ENCODE measurements at regions not wholly inside any gene's neighbourhood (a gene's known extent, or its start where the extent isn't known, plus 50 kb on each side); places are given as distances from the start of the nearest gene placed in this dataset.

GRCh38 chr20:23138682-23139081, 52.6 kb upstream of the CD93 start:
- H3K4me3 ChIP-seq (replicated peaks in 1 of 2; ENCODE audit: low read depth in 2 of 2, low read length in 2 of 2): no peak overlapping the region
- no peak for TF ChIP-seq CTCF (IDR thresholded peaks at IDR 0.05; ENCODE audit: low read depth, low read length)
- no peak for DNase-seq (ENCODE audit: low read depth in 2 of 2)

- no peak overlapping the region for H3K4me3 ChIP-seq (replicated peaks in 1 of 2; ENCODE audit: low read depth in 2 of 2, low read length in 2 of 2)
- no peak for TF ChIP-seq CTCF (IDR thresholded peaks at IDR 0.05; ENCODE audit: low read depth, low read length)
- DNase-seq (ENCODE audit: low read depth in 2 of 2): no peak
These were observed 52.1 kb upstream of the CD93 start for GRCh38 chr20:23138226-23138625.

GRCh38 chr20:23136893-23137745, 51.0 kb upstream of the CD93 start:
- no peak for DNase-seq (ENCODE audit: low read depth in 2 of 2)
- TF ChIP-seq CTCF (IDR thresholded peaks at IDR 0.05; ENCODE audit: low read depth, low read length): no peak
- H3K4me3 ChIP-seq (replicated peaks in 1 of 2; ENCODE audit: low read depth in 2 of 2, low read length in 2 of 2): no peak overlapping the region

GRCh38 chr20:23135449-23136420, 49.6 kb upstream of the CD93 start:
- no peak for DNase-seq (ENCODE audit: low read depth in 2 of 2)
- TF ChIP-seq CTCF (IDR thresholded peaks at IDR 0.05; ENCODE audit: low read depth, low read length): no peak
- no peak overlapping the region for H3K4me3 ChIP-seq (replicated peaks in 1 of 2; ENCODE audit: low read depth in 2 of 2, low read length in 2 of 2)

Data from cardiac fibroblast (primary cell).